C4-2B (cell line): ENCODE measurements at regions not wholly inside any gene's neighbourhood (a gene's known extent, or its start where the extent isn't known, plus 50 kb on each side); places are given as distances from the start of the nearest gene placed in this dataset.

Experiments used
- H3K27ac ChIP-seq: fragments of 450-650 bp; 2 replicates; pipeline ENCODE4 v1.5.1; 2017
- ZFX ChIP-seq: fragments of 450-650 bp; IDR thresholded peaks from 2 replicates; pipeline ENCODE4 v1.6.1; 2017
- TF ChIP-seq, protein P1 (sequence below): fragments of 450-650 bp; conservative IDR thresholded peaks from 2 replicates; pipeline ENCODE4 v1.5.1; 2017; ENCODE audit warnings: mild to moderate bottlenecking

DNA sequence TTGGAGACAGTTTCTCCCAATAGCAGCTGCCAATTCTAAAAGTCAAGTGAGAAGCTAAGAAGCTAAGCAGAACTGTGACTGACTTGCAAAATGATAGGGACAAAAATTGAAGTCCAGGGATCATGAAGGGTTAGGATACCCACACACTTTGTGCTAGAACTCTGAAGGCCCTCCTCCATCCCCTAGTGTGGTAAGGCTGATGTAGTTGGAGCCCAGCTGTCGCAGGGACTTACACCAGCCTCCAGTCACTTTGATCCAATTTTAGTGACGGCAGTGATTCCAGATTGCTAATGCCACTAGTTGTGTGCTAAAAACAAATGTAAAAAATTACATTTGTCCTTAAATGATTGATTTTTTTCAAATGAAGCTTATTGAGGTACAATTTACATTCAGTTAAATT is 742.7 kb upstream of the ZNF608 start:
- H3K27ac ChIP-seq, result no peak overlapping the region
- TF ChIP-seq, protein P1, sequence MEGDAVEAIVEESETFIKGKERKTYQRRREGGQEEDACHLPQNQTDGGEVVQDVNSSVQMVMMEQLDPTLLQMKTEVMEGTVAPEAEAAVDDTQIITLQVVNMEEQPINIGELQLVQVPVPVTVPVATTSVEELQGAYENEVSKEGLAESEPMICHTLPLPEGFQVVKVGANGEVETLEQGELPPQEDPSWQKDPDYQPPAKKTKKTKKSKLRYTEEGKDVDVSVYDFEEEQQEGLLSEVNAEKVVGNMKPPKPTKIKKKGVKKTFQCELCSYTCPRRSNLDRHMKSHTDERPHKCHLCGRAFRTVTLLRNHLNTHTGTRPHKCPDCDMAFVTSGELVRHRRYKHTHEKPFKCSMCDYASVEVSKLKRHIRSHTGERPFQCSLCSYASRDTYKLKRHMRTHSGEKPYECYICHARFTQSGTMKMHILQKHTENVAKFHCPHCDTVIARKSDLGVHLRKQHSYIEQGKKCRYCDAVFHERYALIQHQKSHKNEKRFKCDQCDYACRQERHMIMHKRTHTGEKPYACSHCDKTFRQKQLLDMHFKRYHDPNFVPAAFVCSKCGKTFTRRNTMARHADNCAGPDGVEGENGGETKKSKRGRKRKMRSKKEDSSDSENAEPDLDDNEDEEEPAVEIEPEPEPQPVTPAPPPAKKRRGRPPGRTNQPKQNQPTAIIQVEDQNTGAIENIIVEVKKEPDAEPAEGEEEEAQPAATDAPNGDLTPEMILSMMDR, result no peak
- no peak for TF ChIP-seq ZFX

DNA sequence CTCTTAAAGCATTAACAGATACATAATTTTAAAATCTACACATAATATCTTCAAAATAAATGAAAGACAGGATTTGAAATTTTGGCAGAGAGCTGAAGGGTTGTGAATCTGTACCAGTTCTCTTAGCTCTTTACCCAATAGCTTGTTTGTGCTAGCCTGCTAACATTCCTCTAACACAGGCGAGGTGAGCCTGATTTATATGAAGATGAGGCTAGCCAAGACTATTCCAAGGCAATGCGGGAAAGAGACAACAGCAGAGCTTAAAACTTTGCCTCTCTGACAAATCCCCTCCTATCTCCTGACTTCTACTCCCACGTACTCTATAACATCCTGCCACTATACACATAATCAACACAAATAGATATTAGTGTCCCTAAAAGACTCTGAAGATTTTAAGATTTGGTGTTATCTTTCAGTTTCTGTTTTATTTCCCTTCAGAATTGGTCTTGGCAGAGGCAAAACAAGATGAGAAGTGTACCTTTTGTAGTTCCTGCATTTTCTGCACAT is 745.6 kb upstream of the ZNF608 start:
- H3K27ac ChIP-seq, result no peak overlapping the region
- no peak for TF ChIP-seq ZFX
- TF ChIP-seq, protein P1, result no peak

DNA sequence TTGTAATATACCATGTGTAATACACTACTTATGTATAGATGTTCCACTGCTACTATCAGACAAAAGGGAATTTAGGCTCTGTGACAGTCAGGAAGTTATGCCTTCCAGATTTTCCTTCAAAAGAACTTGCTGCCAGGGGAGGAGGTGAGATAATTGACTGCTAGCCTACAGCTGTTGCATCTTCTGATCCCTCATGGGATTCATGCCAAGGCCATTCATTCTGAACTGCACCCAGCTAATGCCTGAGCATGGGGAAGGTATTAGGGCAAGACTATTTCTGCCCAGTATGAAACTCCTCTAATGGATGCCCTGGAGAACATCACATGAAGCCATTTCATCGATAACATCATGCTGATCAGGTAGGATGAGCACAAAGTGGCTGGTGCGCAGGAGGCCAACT is 746.5 kb upstream of the ZNF608 start:
- TF ChIP-seq ZFX, result no peak
- TF ChIP-seq, protein P1, result no peak
- H3K27ac ChIP-seq, result no peak overlapping the region

DNA sequence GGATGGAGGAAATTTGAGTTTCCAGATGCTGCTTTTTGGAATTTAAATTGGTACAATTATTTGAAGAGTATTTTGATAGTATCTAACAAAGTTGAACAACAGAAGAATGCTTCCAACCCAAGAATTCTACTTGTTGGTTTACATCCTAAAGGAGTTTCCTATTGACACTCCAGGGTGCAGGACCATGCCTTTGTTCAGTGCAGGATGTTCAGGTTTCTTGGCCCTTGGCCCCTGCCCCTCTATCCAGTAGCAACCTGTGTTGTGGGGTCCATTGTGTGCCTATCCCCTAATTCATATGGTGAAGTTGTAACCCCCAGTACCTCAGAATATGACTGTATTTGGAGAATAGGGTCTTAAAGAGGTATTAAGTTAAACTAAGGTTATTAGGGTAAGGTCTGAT is 750.0 kb upstream of the ZNF608 start:
- H3K27ac ChIP-seq, result no peak overlapping the region
- no peak for TF ChIP-seq ZFX
- TF ChIP-seq, protein P1, result no peak

DNA sequence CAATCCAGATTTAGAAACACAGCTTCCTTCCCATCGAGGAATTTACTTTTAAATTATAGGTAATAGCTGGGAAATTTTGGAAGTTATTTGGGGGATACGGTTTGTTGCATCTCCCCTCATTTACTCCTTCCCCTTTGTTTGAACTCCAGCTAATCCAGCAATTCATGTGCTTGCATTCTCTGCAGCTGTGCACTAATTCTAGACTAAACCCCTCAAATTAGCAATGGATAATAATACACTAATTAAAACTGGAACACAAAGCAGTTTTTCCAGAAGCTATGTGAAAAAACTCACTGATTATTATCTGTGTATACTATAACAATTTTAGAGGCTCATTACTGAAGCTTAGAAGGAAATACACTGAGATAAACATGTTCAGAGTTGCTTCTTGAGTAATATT is 751.2 kb upstream of the ZNF608 start:
- no peak overlapping the region for H3K27ac ChIP-seq
- TF ChIP-seq ZFX, result no peak
- TF ChIP-seq, protein P1, result no peak

DNA sequence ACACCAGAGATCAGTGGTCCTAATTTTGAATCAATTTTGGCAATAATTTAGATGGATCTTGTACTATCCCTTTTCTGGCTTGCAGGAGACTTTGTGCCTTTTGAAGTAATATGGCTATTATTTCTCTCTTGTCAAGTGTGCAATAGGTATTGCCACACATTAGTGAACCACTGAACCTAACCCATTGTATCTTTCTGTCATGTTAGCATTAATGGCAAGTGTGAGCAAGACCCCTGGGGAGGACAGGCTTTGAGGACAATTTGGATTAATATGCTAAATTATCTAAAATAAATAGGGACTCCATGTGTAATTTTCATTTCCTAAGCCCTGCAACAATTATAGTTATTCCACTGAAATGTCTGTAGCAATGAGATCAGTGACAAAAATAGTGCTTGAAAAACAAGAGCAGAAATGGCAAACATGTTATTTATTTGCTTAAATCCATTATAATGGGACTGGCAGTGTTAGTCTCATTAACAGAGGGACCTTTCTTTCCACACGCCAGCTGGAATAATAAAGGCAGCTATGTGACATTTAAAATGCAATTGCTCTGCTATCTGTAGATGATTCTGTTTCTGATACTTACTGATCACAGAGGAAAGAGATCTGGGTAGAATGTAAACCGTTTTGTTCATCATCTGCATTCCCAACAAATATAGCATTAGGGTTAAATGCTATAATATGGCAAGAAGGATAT is 753.3 kb upstream of the ZNF608 start:
- H3K27ac ChIP-seq, result no peak overlapping the region

DNA sequence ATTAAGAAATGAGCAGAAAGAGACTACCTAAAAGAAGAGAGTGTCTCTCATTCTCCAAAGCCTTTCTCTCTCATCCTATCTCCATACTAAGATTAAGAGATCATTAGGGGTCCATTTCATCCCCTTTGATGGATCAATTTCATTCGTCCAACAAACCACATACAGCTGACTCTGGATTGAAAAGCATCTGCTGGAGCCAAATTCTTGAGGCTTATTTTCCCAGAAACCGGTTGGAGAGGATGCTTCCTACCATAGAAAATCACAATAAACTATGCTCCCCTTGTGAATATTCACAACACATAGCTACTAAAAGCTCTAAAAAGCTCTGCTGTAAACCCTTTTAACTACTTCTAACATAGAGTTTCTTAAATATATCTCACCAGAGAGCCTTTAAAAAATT is 755.0 kb upstream of the ZNF608 start:
- H3K27ac ChIP-seq, result no peak overlapping the region
- TF ChIP-seq, protein P1, result no peak
- no peak for TF ChIP-seq ZFX

More for the DNA sequence above, 753.3 kb upstream of the ZNF608 start:
- no peak for TF ChIP-seq ZFX
- TF ChIP-seq, protein P1, result no peak
